Left ventricle myocardium inferior (tissue), 1 donor: ENCODE measurements at regions not wholly inside any gene's neighbourhood (a gene's known extent, or its start where the extent isn't known, plus 50 kb on each side); places are given as distances from the start of the nearest gene placed in this dataset.

Source experiments
- DNase-seq: peaks from one replicate; pipeline ENCODE4 v3.0.0-alpha.2; 2020
- H3K27ac ChIP-seq: fragments of 200-600 bp; replicated peaks from 2 replicates; pipeline ENCODE4 v1.8.0; 2021
- H3K27me3 ChIP-seq: fragments of 200-600 bp; 2 replicates; pipeline ENCODE4 v1.8.0; 2021; ENCODE audit warnings: low read depth
- H3K36me3 ChIP-seq: fragments of 200-600 bp; 2 replicates; pipeline ENCODE4 v1.8.0; 2021
- H3K4me1 ChIP-seq: fragments of 200-600 bp; 2 replicates; pipeline ENCODE4 v1.8.0; 2021
- H3K4me3 ChIP-seq: fragments of 200-600 bp; 2 replicates; pipeline ENCODE4 v1.8.0; 2021; ENCODE audit warnings: mild to moderate bottlenecking, moderate library complexity
- H3K9me3 ChIP-seq: fragments of 200-600 bp; replicated peaks from 2 replicates; pipeline ENCODE4 v1.8.0; 2021
- intact Hi-C: fragments of 100-400 bp; cut with micrococcal nuclease; formaldehyde crosslinking; loops from one replicate; pipeline ENCODE4 v1.11.0; 2022
- TF ChIP-seq, protein P1 (sequence below): fragments of 200-600 bp; IDR thresholded peaks from 2 replicates; pipeline ENCODE4 v1.8.0; 2021; ENCODE audit warnings: antibody characterized with exemption, mild to moderate bottlenecking, borderline replicate concordance
- donor health status: DM: no; HTN: yes; CAD: no; lungs with severe emphysema.

DNA sequence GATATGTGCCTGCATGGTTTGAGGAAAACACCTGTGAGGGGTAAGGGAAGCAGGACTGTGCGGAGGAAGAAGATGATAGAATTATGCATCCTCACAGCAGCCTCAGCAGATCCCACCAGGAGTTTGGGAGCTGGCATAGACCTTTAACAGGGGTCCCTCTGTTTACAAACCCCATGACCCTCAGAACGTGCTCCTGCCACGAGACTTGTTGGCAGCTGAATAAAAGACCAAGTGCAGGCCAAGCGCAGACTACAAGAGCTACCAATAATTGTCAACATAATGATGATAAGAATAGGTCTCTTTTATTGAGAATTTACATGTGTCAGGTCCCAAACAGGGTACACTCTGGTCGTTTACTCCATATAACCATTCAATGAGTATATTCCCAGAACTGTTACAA lies 236.0 kb downstream of the MED10 start:
- TF ChIP-seq, protein P1, sequence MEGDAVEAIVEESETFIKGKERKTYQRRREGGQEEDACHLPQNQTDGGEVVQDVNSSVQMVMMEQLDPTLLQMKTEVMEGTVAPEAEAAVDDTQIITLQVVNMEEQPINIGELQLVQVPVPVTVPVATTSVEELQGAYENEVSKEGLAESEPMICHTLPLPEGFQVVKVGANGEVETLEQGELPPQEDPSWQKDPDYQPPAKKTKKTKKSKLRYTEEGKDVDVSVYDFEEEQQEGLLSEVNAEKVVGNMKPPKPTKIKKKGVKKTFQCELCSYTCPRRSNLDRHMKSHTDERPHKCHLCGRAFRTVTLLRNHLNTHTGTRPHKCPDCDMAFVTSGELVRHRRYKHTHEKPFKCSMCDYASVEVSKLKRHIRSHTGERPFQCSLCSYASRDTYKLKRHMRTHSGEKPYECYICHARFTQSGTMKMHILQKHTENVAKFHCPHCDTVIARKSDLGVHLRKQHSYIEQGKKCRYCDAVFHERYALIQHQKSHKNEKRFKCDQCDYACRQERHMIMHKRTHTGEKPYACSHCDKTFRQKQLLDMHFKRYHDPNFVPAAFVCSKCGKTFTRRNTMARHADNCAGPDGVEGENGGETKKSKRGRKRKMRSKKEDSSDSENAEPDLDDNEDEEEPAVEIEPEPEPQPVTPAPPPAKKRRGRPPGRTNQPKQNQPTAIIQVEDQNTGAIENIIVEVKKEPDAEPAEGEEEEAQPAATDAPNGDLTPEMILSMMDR: no peak
- no peaks in the 10 kb centered on the region for H3K36me3 ChIP-seq
- peaks cover 31% of the 10 kb centered on the region for H3K27me3 ChIP-seq
- no peaks in the 10 kb centered on the region for H3K4me1 ChIP-seq
- intact Hi-C loops: no loop called here
- no peak for DNase-seq
- H3K27ac ChIP-seq: no peak overlapping the region
- no peaks in the 10 kb centered on the region for H3K9me3 ChIP-seq
- H3K4me3 ChIP-seq: no peak overlapping the region

DNA sequence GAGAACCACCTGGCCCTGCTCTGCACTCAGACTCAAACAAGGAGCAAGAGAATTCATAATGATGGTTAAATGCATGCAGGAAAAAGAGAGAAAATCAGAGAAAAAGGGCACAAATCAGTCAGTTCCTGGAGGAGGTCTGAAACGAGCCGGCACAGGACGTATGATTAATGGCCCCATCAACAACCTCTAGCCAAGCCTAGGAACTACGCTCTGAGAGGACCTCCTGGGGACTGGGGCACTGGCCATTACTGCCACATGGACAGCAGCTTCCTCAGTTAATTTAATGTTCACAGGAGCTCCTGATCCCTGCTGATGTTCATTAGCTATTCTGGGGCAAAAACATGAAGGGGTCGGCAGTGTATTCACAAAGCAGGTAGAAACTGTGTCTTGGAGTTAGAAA lies 238.1 kb downstream of the MED10 start:
- H3K9me3 ChIP-seq: no peaks in the 10 kb centered on the region
- TF ChIP-seq, protein P1: no peak
- H3K27me3 ChIP-seq: peaks cover 15% of the 10 kb centered on the region
- no peak overlapping the region for H3K4me3 ChIP-seq
- DNase-seq: no peak
- H3K27ac ChIP-seq: no peak overlapping the region
- H3K4me1 ChIP-seq: no peaks in the 10 kb centered on the region
- H3K36me3 ChIP-seq: no peaks in the 10 kb centered on the region
- intact Hi-C loops: no loop called here

DNA sequence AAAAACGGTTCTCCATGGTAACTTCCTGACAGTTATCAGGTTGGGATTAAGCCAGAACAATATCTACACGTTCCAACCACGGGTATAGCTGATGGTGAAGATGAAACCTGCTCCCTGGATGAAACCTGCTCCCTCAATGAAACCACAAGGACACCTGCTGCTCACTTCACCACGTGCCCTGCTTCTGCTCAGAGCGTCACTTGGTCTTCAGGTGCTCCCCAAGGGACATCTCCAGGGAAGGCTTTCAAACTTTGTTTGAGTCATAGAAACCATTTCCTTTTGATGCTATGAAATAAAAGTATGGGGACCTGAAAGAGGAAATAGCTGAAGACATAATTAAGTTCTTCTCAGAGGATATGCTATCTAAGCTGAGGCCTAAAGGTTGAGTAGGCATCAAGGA lies 242.4 kb downstream of the MED10 start:
- Histone ChIP-seq H3K9me3 (no peaks in the 10 kb centered on the region), H3K27me3 (no peaks in the 10 kb centered on the region), H3K36me3 (no peaks in the 10 kb centered on the region), H3K4me3 (no peak overlapping the region), H3K27ac (no peak overlapping the region), H3K4me1 (no peaks in the 10 kb centered on the region)
- intact Hi-C loops: no loop called here
- DNase-seq: no peak
- TF ChIP-seq, protein P1: no peak

DNA sequence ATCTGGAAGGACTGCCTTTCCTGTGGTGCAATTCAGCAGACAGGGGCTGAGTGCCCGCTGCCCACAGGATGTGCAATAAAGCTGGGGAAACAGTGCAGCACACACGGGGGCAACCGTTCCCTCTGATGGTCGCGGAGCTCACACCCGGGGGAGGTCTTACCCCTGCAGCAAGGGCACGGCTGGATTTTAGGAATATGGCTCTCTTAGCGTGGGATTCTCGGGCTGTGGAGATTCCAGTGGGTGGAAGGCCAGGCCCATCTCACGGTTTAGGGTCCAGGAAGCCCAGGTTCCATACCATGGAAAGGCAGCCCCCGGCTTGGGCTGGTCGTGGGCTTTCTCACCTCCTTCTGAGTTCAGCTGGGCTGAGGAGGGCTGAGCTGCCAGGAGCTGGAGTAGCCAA lies 244.1 kb downstream of the MED10 start:
- Histone ChIP-seq H3K36me3 (no peaks in the 10 kb centered on the region), H3K4me1 (no peaks in the 10 kb centered on the region), H3K4me3 (no peak overlapping the region), H3K9me3 (peaks cover 3% of the 10 kb centered on the region), H3K27me3 (no peaks in the 10 kb centered on the region), H3K27ac (no peak overlapping the region)
- DNase-seq: no peak
- TF ChIP-seq, protein P1: no peak
- intact Hi-C loops: no loop called here

DNA sequence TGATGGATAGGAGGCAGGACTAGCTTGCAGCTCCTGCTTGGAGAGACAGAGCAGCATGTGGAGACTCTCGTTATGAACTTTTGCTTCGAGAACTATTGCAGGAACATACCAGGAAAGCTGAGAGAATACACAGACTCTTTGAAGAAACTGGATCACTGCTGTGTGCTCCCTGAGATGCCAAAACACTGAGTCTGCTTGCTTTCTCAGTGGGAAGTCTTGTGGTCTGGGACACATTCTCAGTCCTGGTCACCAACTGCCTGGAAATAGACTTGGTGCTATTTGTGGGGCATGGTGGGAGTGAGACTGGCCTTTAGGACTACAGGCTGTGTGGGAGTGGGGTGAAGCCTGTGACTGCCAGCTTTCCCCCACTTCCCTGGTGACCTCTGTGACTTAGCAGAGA lies 252.6 kb downstream of the MED10 start:
- DNase-seq: no peak
- Histone ChIP-seq H3K27ac (no peak overlapping the region), H3K27me3 (peaks cover 10% of the 10 kb centered on the region), H3K36me3 (no peaks in the 10 kb centered on the region), H3K4me1 (no peaks in the 10 kb centered on the region), H3K4me3 (no peak overlapping the region), H3K9me3 (peaks cover 31% of the 10 kb centered on the region)
- intact Hi-C loops: no loop called here
- TF ChIP-seq, protein P1: no peak

DNA sequence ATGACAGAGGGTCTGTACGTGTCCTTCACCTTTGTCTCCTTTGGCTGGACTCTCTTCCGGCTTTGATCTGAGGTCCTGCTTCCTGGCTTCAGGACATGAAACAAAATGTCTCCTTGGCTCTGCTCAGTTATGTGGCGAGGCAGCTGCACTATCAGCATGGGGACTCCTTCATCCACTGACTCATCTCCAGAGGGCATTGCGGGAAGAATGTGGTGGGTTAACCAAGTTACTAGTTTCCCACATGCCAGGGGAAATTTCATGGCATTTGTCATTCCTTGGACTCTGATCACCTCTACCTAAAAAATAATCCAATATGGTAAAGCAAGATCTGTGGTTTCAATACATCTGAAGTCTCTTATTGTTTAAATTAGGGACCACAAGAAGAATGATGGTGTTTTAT lies 259.7 kb downstream of the MED10 start:
- Histone ChIP-seq H3K9me3 (peaks cover 15% of the 10 kb centered on the region), H3K4me3 (no peak overlapping the region), H3K27me3 (peaks cover 10% of the 10 kb centered on the region), H3K27ac (no peak overlapping the region), H3K36me3 (no peaks in the 10 kb centered on the region), H3K4me1 (no peaks in the 10 kb centered on the region)
- intact Hi-C loops: no loop called here
- no peak for DNase-seq
- TF ChIP-seq, protein P1: no peak
